HL-60 (cell line): ENCODE measurements at regions not wholly inside any gene's neighbourhood (a gene's known extent, or its start where the extent isn't known, plus 50 kb on each side); places are given as distances from the start of the nearest gene placed in this dataset.

ENCODE experiments used
- DNase-seq, 2 experiments: peaks; one replicate each; pipeline ENCODE4 v3.0.0-alpha.2; 2010 to 2020; ENCODE audit warnings: low read depth in 1 of 2, low spot score in 1 of 2
- H3K27ac ChIP-seq: fragments of 250-450 bp; sonication (Bioruptor Pico); replicated peaks from 2 replicates; pipeline ENCODE4 v1.5.1; 2020; ENCODE audit warnings: mild to moderate bottlenecking, moderate library complexity
- H3K27me3 ChIP-seq: fragments of 250-450 bp; sonication (Bioruptor Pico); 2 replicates; pipeline ENCODE4 v1.5.1; 2021; ENCODE audit warnings: mild to moderate bottlenecking, moderate library complexity; ENCODE audit not compliant: insufficient read depth, poor library complexity, severe bottlenecking
- H3K4me3 ChIP-seq: replicated peaks from 2 replicates; pipeline ENCODE4 v1.5.1; 2011; ENCODE audit warnings: mild to moderate bottlenecking, control low read depth, low read length; ENCODE audit not compliant: insufficient read depth
- CTCF ChIP-seq: IDR thresholded peaks from one replicate; pipeline ENCODE4 v1.5.1; 2011; ENCODE audit warnings: low read length, control low read depth, inconsistent platforms; ENCODE audit not compliant: insufficient read depth
- GABPA ChIP-seq: IDR thresholded peaks from 2 replicates; pipeline ENCODE4 v1.6.1; 2012; ENCODE audit warnings: low read depth
- POLR2AphosphoS5 ChIP-seq: IDR thresholded peaks from 2 replicates; pipeline ENCODE4 v1.6.1; 2012; ENCODE audit warnings: low read depth
- REST ChIP-seq: IDR thresholded peaks from 2 replicates; pipeline ENCODE4 v1.6.1; 2012; ENCODE audit warnings: low read depth; ENCODE audit not compliant: insufficient replicate concordance
- SPI1 ChIP-seq: IDR thresholded peaks from 2 replicates; pipeline ENCODE4 v1.6.1; 2012; ENCODE audit warnings: low read depth, mild to moderate bottlenecking, borderline replicate concordance

GRCh38 chr4:108428923-108429322 is 191.5 kb upstream of the RPL34 start:
- TF ChIP-seq CTCF (no peak), POLR2AphosphoS5 (no peak), GABPA (no peak), SPI1 (no peak), REST (no peak)
- Histone ChIP-seq H3K27me3 (no peaks in the 10 kb centered on the region), H3K4me3 (no peak overlapping the region), H3K27ac (no peak overlapping the region)
- DNase-seq: no peak

GRCh38 chr4:108427946-108428485 is 192.4 kb upstream of the RPL34 start:
- no peak for DNase-seq
- H3K27ac ChIP-seq: no peak overlapping the region
- H3K27me3 ChIP-seq: no peaks in the 10 kb centered on the region
- TF ChIP-seq REST (no peak), CTCF (no peak), POLR2AphosphoS5 (no peak), GABPA (no peak), SPI1 (no peak)
- H3K4me3 ChIP-seq: no peak overlapping the region

GRCh38 chr4:108426493-108426892 is 193.9 kb upstream of the RPL34 start:
- no peaks in the 10 kb centered on the region for H3K27me3 ChIP-seq
- no peak for DNase-seq
- H3K4me3 ChIP-seq: no peak overlapping the region
- no peak overlapping the region for H3K27ac ChIP-seq
- TF ChIP-seq CTCF (no peak), SPI1 (no peak), REST (no peak), POLR2AphosphoS5 (no peak), GABPA (no peak)
